H1 (cell line): ENCODE measurements at regions not wholly inside any gene's neighbourhood (a gene's known extent, or its start where the extent isn't known, plus 50 kb on each side); places are given as distances from the start of the nearest gene placed in this dataset.

Experiments used
- CTCF ChIA-PET: fragments of 300-600 bp; sonication (Branson Sonifier 250); formaldehyde crosslinking; loops from one replicate; lab custom pipeline; 2021; ENCODE audit not compliant: partially characterized antibody; lab: Charles Lee
- POLR2A ChIA-PET: fragments of 300-600 bp; sonication (Branson Sonifier 250); formaldehyde crosslinking; loops from one replicate; lab custom pipeline; 2021; ENCODE audit warnings: inconsistent platforms; ENCODE audit not compliant: partially characterized antibody; lab: Charles Lee
- DNase-seq, 2 experiments: peaks; one replicate each; pipeline versions ENCODE4 v3.0.0 to v3.0.0-alpha.2; 2010 to 2022; ENCODE audit warnings: low spot score in 2 of 2, low read depth in 1 of 2, mixed read lengths in 1 of 2
- FAIRE-seq: peaks from 2 replicates; lab custom pipeline; 2011; peaks lifted over from hg19 to GRCh38; lab: Jason Lieb, UNC
- H2AFZ ChIP-seq: 2 replicates; pipeline ENCODE4 v1.8.1; 2012; ENCODE audit warnings: low read length, inconsistent platforms
- H2AK5ac ChIP-seq: 2 replicates; pipeline ENCODE4 v1.6.1; 2013; ENCODE audit warnings: low read depth, low read length
- H2BK120ac ChIP-seq: replicated peaks from 2 replicates; pipeline ENCODE3; 2013; ENCODE audit warnings: low read depth, low read length, inconsistent platforms
- H2BK12ac ChIP-seq: 2 replicates; pipeline ENCODE4 v1.6.1; 2013; ENCODE audit warnings: low read depth, low read length
- H2BK15ac ChIP-seq: 2 replicates; pipeline ENCODE4 v1.6.1; 2013; ENCODE audit warnings: low read length
- H2BK20ac ChIP-seq: 2 replicates; pipeline ENCODE4 v1.6.1; 2013; ENCODE audit warnings: low read length
- H2BK5ac ChIP-seq: 2 replicates; pipeline ENCODE4 v1.6.1; 2013; ENCODE audit warnings: low read depth, low read length
- H3K14ac ChIP-seq: 2 replicates; pipeline ENCODE4 v1.6.1; 2013; ENCODE audit warnings: inconsistent platforms; ENCODE audit not compliant: insufficient read length
- H3K18ac ChIP-seq: 2 replicates; pipeline ENCODE4 v1.6.1; 2013; ENCODE audit warnings: low read length; ENCODE audit errors: extremely low read depth
- H3K23ac ChIP-seq: 2 replicates; pipeline ENCODE4 v1.6.1; 2013; ENCODE audit warnings: inconsistent platforms; ENCODE audit not compliant: insufficient read length
- H3K23me2 ChIP-seq: 2 replicates; pipeline ENCODE4 v1.6.1; 2013; ENCODE audit warnings: low read depth, low read length
- H3K27ac ChIP-seq: 2 replicates; pipeline ENCODE4 v1.6.1; 2011; ENCODE audit warnings: low read depth, low read length, inconsistent platforms
- H3K27me3 ChIP-seq, 4 experiments: replicated peaks in 1 of 4; 1 replicate in 1 of 4; 2 replicates in 3 of 4; pipeline versions ENCODE4 v1.6.1 to v1.8.1; 2011 to 2013; ENCODE audit warnings: low read length in 3 of 4, mild to moderate bottlenecking in 3 of 4, inconsistent platforms in 2 of 4, mixed read lengths in 2 of 4, moderate library complexity in 1 of 4; ENCODE audit not compliant: control insufficient read depth in 3 of 4, insufficient read depth in 3 of 4; ENCODE audit errors: extremely low read depth in 1 of 4
- H3K36me3 ChIP-seq, 4 experiments: 2 replicates each; pipeline versions ENCODE4 v1.6.1 to v1.8.1; 2011 to 2013; ENCODE audit warnings: mild to moderate bottlenecking in 4 of 4, low read length in 3 of 4, moderate library complexity in 2 of 4, control low read depth in 1 of 4, inconsistent platforms in 1 of 4; ENCODE audit not compliant: insufficient read depth in 4 of 4, control insufficient read depth in 2 of 4
- H3K4ac ChIP-seq: replicated peaks from 2 replicates; pipeline ENCODE3; 2013; ENCODE audit warnings: low read length, low read depth, mixed read lengths, inconsistent platforms; ENCODE audit not compliant: insufficient read length
- H3K4me1 ChIP-seq, 4 experiments: replicated peaks in 1 of 4; 1 replicate in 1 of 4; 2 replicates in 3 of 4; pipeline versions ENCODE4 v1.6.1 to v1.8.1; 2011 to 2013; ENCODE audit warnings: low read length in 3 of 4, inconsistent platforms in 2 of 4, mixed read lengths in 1 of 4; ENCODE audit not compliant: insufficient read depth in 4 of 4, control insufficient read depth in 3 of 4
- H3K4me2 ChIP-seq, 2 experiments: 2 replicates each; pipeline versions ENCODE4 v1.6.1 to v1.8.1; 2011 to 2013; ENCODE audit warnings: low read depth in 2 of 2, low read length in 2 of 2, control low read depth in 1 of 2, inconsistent platforms in 1 of 2, mild to moderate bottlenecking in 1 of 2; ENCODE audit not compliant: insufficient read depth in 1 of 2
- H3K4me3 ChIP-seq, 4 experiments: fragments of 200-600, 300-600 bp in 1 of 4; sonication (generic), shearing (Covaris generic), sonication (Bioruptor Twin) in 1 of 4; 2 replicates each; pipeline versions ENCODE4 v1.5.1 to v1.8.1; 2011 to 2016; ENCODE audit warnings: low read length in 4 of 4, low read depth in 3 of 4, control low read depth in 2 of 4, inconsistent platforms in 2 of 4, mild to moderate bottlenecking in 2 of 4, mixed read lengths in 1 of 4, moderate library complexity in 1 of 4; ENCODE audit not compliant: insufficient read depth in 2 of 4; ENCODE audit errors: extremely low read depth in 1 of 4
- H3K56ac ChIP-seq: replicated peaks from 2 replicates; pipeline ENCODE3; 2013; ENCODE audit warnings: low read depth, mild to moderate bottlenecking, mixed read lengths, low read length, inconsistent platforms; ENCODE audit not compliant: insufficient read length
- H3K79me1 ChIP-seq: 2 replicates; pipeline ENCODE4 v1.6.1; 2013; ENCODE audit warnings: low read depth, low read length, control low read depth
- H3K79me2 ChIP-seq, 2 experiments: 2 replicates each; pipeline versions ENCODE4 v1.6.1 to v1.8.1; 2012 to 2013; ENCODE audit warnings: low read length in 2 of 2, mild to moderate bottlenecking in 2 of 2, inconsistent platforms in 1 of 2; ENCODE audit not compliant: insufficient read depth in 2 of 2, control insufficient read depth in 1 of 2
- H3K9ac ChIP-seq, 4 experiments: replicated peaks in 1 of 4; 1 replicate in 1 of 4; 2 replicates in 3 of 4; pipeline versions ENCODE4 v1.6.1 to v1.8.1; 2011 to 2013; ENCODE audit warnings: low read depth in 3 of 4, low read length in 3 of 4, control low read depth in 2 of 4, mild to moderate bottlenecking in 2 of 4, moderate library complexity in 2 of 4, inconsistent platforms in 1 of 4; ENCODE audit errors: extremely low read depth in 1 of 4
- H3K9me3 ChIP-seq, 2 experiments: 2 replicates each; pipeline versions ENCODE4 v1.6.1 to v1.8.1; 2012 to 2013; ENCODE audit warnings: mild to moderate bottlenecking in 2 of 2, moderate library complexity in 2 of 2, control low read depth in 1 of 2, inconsistent platforms in 1 of 2, low read depth in 1 of 2, low read length in 1 of 2, mixed read lengths in 1 of 2; ENCODE audit not compliant: insufficient read depth in 2 of 2
- H4K20me1 ChIP-seq, 2 experiments: replicated peaks in 1 of 2; 2 replicates each; pipeline versions ENCODE3 to v1.8.1; 2011 to 2013; ENCODE audit warnings: inconsistent platforms in 2 of 2, low read length in 2 of 2, mild to moderate bottlenecking in 1 of 2; ENCODE audit not compliant: insufficient read depth in 2 of 2, control insufficient read depth in 1 of 2
- H4K5ac ChIP-seq: 2 replicates; pipeline ENCODE4 v1.6.1; 2013; ENCODE audit warnings: low read length, low read depth, mixed read lengths, inconsistent platforms; ENCODE audit not compliant: insufficient read length
- H4K8ac ChIP-seq: 2 replicates; pipeline ENCODE4 v1.8.0; 2013; ENCODE audit warnings: mild to moderate bottlenecking, moderate library complexity, low read length, inconsistent platforms; ENCODE audit not compliant: insufficient read depth; ENCODE audit errors: extremely low read depth
- H4K91ac ChIP-seq: replicated peaks from 2 replicates; pipeline ENCODE3; 2013; ENCODE audit warnings: low read length, mixed read lengths, inconsistent platforms; ENCODE audit not compliant: insufficient read length
- CHD2 ChIP-seq: IDR thresholded peaks from 2 replicates; pipeline ENCODE4 v1.6.1; 2012; ENCODE audit warnings: low read length, improper control_type of control experiment
- FOSL1 ChIP-seq: IDR thresholded peaks from 2 replicates; pipeline ENCODE4 v1.6.1; 2011; ENCODE audit warnings: mild to moderate bottlenecking, low read depth, low read length, moderate library complexity; ENCODE audit not compliant: insufficient read depth
- NANOG ChIP-seq: IDR thresholded peaks from 2 replicates; pipeline ENCODE4 v1.6.1; 2011; ENCODE audit warnings: low read length, low read depth, mild to moderate bottlenecking, inconsistent platforms; ENCODE audit not compliant: insufficient read depth, poor library complexity, severe bottlenecking
- POLR2A ChIP-seq, 2 experiments: IDR thresholded peaks; 1 replicate in 1 of 2; 2 replicates in 1 of 2; pipeline ENCODE4 v1.6.1; 2011; ENCODE audit warnings: low read depth in 2 of 2, low read length in 2 of 2, mild to moderate bottlenecking in 2 of 2; ENCODE audit errors: control extremely low read depth in 1 of 2
- POLR2AphosphoS5 ChIP-seq: IDR thresholded peaks from 2 replicates; pipeline ENCODE4 v1.6.1; 2011; ENCODE audit warnings: low read depth, low read length
- SP4 ChIP-seq: IDR thresholded peaks from 2 replicates; pipeline ENCODE4 v1.6.1; 2012; ENCODE audit warnings: low read length, inconsistent platforms
- WGBS, 2 experiments: shearing (Covaris generic) in 1 of 2; methylation state at CpG; one replicate each; pipeline versions ENCODE4 v1.1.6 to v1.1.7; 2013 to 2015; ENCODE audit warnings: low lambda C conversion rate in 2 of 2, mixed read lengths in 2 of 2, inconsistent platforms in 1 of 2, low coverage in 1 of 2, missing lambda C conversion rate in 1 of 2; ENCODE audit not compliant: insufficient replicate concordance in 2 of 2, insufficient coverage in 1 of 2, insufficient read length in 1 of 2; ENCODE audit errors: extremely low coverage in 1 of 2, missing lambda C conversion rate in 1 of 2; 5-methylcytosine and 5-hydroxymethylcytosine counted together
- TF ChIP-seq, protein P1 (sequence below): IDR thresholded peaks from 2 replicates; pipeline ENCODE4 v1.6.1; 2011; ENCODE audit warnings: low read depth, mild to moderate bottlenecking, low read length; ENCODE audit not compliant: insufficient read depth

- Histone ChIP-seq H3K18ac (no peak overlapping the region), H3K56ac (no peak overlapping the region), H4K91ac (no peak overlapping the region), H3K4me2 (no peak overlapping the region)
- no peak for TF ChIP-seq NANOG
- TF ChIP-seq, protein P1, sequence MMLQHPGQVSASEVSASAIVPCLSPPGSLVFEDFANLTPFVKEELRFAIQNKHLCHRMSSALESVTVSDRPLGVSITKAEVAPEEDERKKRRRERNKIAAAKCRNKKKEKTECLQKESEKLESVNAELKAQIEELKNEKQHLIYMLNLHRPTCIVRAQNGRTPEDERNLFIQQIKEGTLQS: no peak
- TF ChIP-seq POLR2AphosphoS5: no peak
- TF ChIP-seq FOSL1: no peak
- TF ChIP-seq CHD2: no peak
- no peak for TF ChIP-seq POLR2A (IDR thresholded peaks at IDR 0.05; ENCODE audit: control extremely low read depth in 1 of 2, low read depth in 2 of 2, low read length in 2 of 2)
- no peak for TF ChIP-seq SP4
- TF ChIP-seq, all 59 proteins: peak for 0
- 93% methylated on average over 3 of the region's 4 CpGs; no CpG with 5 or more reads in 1 of the 2 experiments for WGBS, 2 experiments
- no peak overlapping the region for H4K5ac ChIP-seq
- no peaks in the 10 kb centered on the region for H3K27me3 ChIP-seq
- FAIRE-seq (no peak), DNase-seq (no peak)
- ChIA-PET CTCF (interaction anchor here (2.2 kb wide), 2 partner anchors 9 to 219 kb away, joined by 6 to 7 read pairs; no protein-coding TSS in a partner anchor), POLR2A (no interaction called here)
- no peaks in the 10 kb centered on the region for H3K79me2 ChIP-seq
- H4K8ac ChIP-seq: no peak overlapping the region
- H3K27ac ChIP-seq: no peak overlapping the region
- no peak overlapping the region for H2BK5ac ChIP-seq
- H3K23me2 ChIP-seq: no peaks in the 10 kb centered on the region
- H2BK20ac ChIP-seq: no peak overlapping the region
- no peak overlapping the region for H2AK5ac ChIP-seq
- H2BK15ac ChIP-seq: no peak overlapping the region
- H3K23ac ChIP-seq: no peak overlapping the region
- no peak overlapping the region for H2BK12ac ChIP-seq
- H3K9ac ChIP-seq: no peak overlapping the region
- peak overlapping the region; percentile 64 for H3K4ac ChIP-seq
- H3K4me1 ChIP-seq: no peaks in the 10 kb centered on the region
- H3K9me3 ChIP-seq: no peaks in the 10 kb centered on the region
- no peaks in the 10 kb centered on the region; a peak in 1 of 8 replicates for H3K36me3 ChIP-seq
- no peak overlapping the region for H3K4me3 ChIP-seq
- no peak overlapping the region for H3K14ac ChIP-seq
- H3K79me1 ChIP-seq: no peaks in the 10 kb centered on the region
- H2AFZ ChIP-seq: peak overlapping the region; percentile 27
- no peak overlapping the region for H2BK120ac ChIP-seq
- no peaks in the 10 kb centered on the region for H4K20me1 ChIP-seq
Measured at GRCh38 chr3:82128271-82128670, 366.8 kb upstream of the GBE1 start.
